Mononuclear cell (primary cell): ENCODE measurements at regions not wholly inside any gene's neighbourhood (a gene's known extent, or its start where the extent isn't known, plus 50 kb on each side); places are given as distances from the start of the nearest gene placed in this dataset.

Experiments
- H3K27me3 ChIP-seq: 2 replicates; pipeline ENCODE4 v1.6.0; 2011; ENCODE audit warnings: low read length, control low read depth; ENCODE audit not compliant: insufficient read depth
- H3K4me1 ChIP-seq: 2 replicates; pipeline ENCODE4 v1.5.1; 2011; ENCODE audit warnings: mild to moderate bottlenecking, low read length, control low read depth; ENCODE audit not compliant: insufficient read depth
- H3K4me3 ChIP-seq: 2 replicates; pipeline ENCODE4 v1.5.1; 2011; ENCODE audit warnings: mild to moderate bottlenecking, low read length, moderate library complexity
- H3K9me3 ChIP-seq: 2 replicates; pipeline ENCODE4 v1.5.1; 2011; ENCODE audit warnings: low read depth, mild to moderate bottlenecking, control low read depth, low read length

GRCh38 chr12:116384691-116385485 lies 107.4 kb upstream of the MED13L start:
- H3K9me3 ChIP-seq = no peaks in the 10 kb centered on the region
- peaks cover 29% of the 10 kb centered on the region for H3K4me1 ChIP-seq
- H3K4me3 ChIP-seq = no peak overlapping the region
- H3K27me3 ChIP-seq = no peaks in the 10 kb centered on the region

- Histone ChIP-seq H3K4me3 (no peak overlapping the region), H3K9me3 (no peaks in the 10 kb centered on the region), H3K4me1 (peaks cover 29% of the 10 kb centered on the region), H3K27me3 (no peaks in the 10 kb centered on the region)
These were observed 108.2 kb upstream of the MED13L start for GRCh38 chr12:116385486-116386217.

- H3K4me3 ChIP-seq = no peak overlapping the region
- H3K4me1 ChIP-seq = peaks cover 33% of the 10 kb centered on the region
- no peaks in the 10 kb centered on the region for H3K9me3 ChIP-seq
- no peaks in the 10 kb centered on the region for H3K27me3 ChIP-seq
These were observed 111.8 kb upstream of the MED13L start for GRCh38 chr12:116389326-116389725.

GRCh38 chr12:116389990-116390389 lies 112.5 kb upstream of the MED13L start:
- Histone ChIP-seq H3K4me3 (no peak overlapping the region), H3K9me3 (no peaks in the 10 kb centered on the region), H3K4me1 (peaks cover 27% of the 10 kb centered on the region), H3K27me3 (no peaks in the 10 kb centered on the region)

GRCh38 chr12:116390401-116391335 lies 113.2 kb upstream of the MED13L start:
- Histone ChIP-seq H3K4me1 (peaks cover 20% of the 10 kb centered on the region), H3K9me3 (no peaks in the 10 kb centered on the region), H3K4me3 (no peak overlapping the region), H3K27me3 (no peaks in the 10 kb centered on the region)

- no peaks in the 10 kb centered on the region for H3K27me3 ChIP-seq
These were observed 114.0 kb upstream of the MED13L start for GRCh38 chr12:116391501-116391900.

GRCh38 chr12:116392061-116392460 lies 114.6 kb upstream of the MED13L start:
- no peak overlapping the region for H3K4me3 ChIP-seq
- H3K9me3 ChIP-seq = no peaks in the 10 kb centered on the region
- no peaks in the 10 kb centered on the region for H3K27me3 ChIP-seq
- peaks cover 16% of the 10 kb centered on the region for H3K4me1 ChIP-seq

More at GRCh38 chr12:116391501-116391900, 114.0 kb upstream of the MED13L start:
- Histone ChIP-seq H3K4me1 (peaks cover 16% of the 10 kb centered on the region), H3K9me3 (no peaks in the 10 kb centered on the region), H3K4me3 (no peak overlapping the region)

- Histone ChIP-seq H3K4me3 (no peak overlapping the region), H3K9me3 (peaks cover 6% of the 10 kb centered on the region), H3K4me1 (peaks cover 16% of the 10 kb centered on the region), H3K27me3 (no peaks in the 10 kb centered on the region)
These were observed 115.8 kb upstream of the MED13L start for GRCh38 chr12:116393255-116393654.

- peaks cover 14% of the 10 kb centered on the region for H3K9me3 ChIP-seq
These were observed 116.6 kb upstream of the MED13L start for GRCh38 chr12:116393859-116394650.

GRCh38 chr12:116395396-116395795 lies 117.9 kb upstream of the MED13L start:
- no peaks in the 10 kb centered on the region for H3K27me3 ChIP-seq
- H3K4me3 ChIP-seq = no peak overlapping the region
- peaks cover 19% of the 10 kb centered on the region for H3K4me1 ChIP-seq
- peaks cover 14% of the 10 kb centered on the region for H3K9me3 ChIP-seq

More at GRCh38 chr12:116393859-116394650, 116.6 kb upstream of the MED13L start:
- no peaks in the 10 kb centered on the region for H3K27me3 ChIP-seq
- H3K4me1 ChIP-seq = peaks cover 16% of the 10 kb centered on the region
- H3K4me3 ChIP-seq = no peak overlapping the region

- Histone ChIP-seq H3K9me3 (peaks cover 21% of the 10 kb centered on the region), H3K4me1 (peaks cover 32% of the 10 kb centered on the region), H3K27me3 (no peaks in the 10 kb centered on the region), H3K4me3 (no peak overlapping the region)
These were observed 119.7 kb upstream of the MED13L start for GRCh38 chr12:116397148-116397547.

GRCh38 chr12:116398193-116398592 lies 120.7 kb upstream of the MED13L start:
- Histone ChIP-seq H3K27me3 (no peaks in the 10 kb centered on the region), H3K4me1 (peaks cover 28% of the 10 kb centered on the region), H3K4me3 (no peak overlapping the region), H3K9me3 (peaks cover 21% of the 10 kb centered on the region)

- Histone ChIP-seq H3K4me3 (no peak overlapping the region), H3K9me3 (peaks cover 21% of the 10 kb centered on the region), H3K4me1 (peaks cover 19% of the 10 kb centered on the region), H3K27me3 (no peaks in the 10 kb centered on the region)
These were observed 121.6 kb upstream of the MED13L start for GRCh38 chr12:116399055-116399454.
